GM12878 (cell line): ENCODE measurements at regions not wholly inside any gene's neighbourhood (a gene's known extent, or its start where the extent isn't known, plus 50 kb on each side); places are given as distances from the start of the nearest gene placed in this dataset.

Experiments
- ATAC-seq: fragments of 200-7000 bp; cut with Tn5 transposase; 3 replicates; pipeline ENCODE4 v1.9.1; 2020; ENCODE audit warnings: mild to moderate bottlenecking, moderate library complexity
- BruUV-seq: library from RNA; stranded (reverse); fragments of 400-500 nt; replicated peaks from 2 replicates; lab custom pipeline; 2021; lab: Mats Ljungman, UMichigan
- CTCF ChIA-PET: fragments of 300-600 bp; sonication (Branson Sonifier 250); formaldehyde crosslinking; extraction: SDS; loops from one replicate; lab custom pipeline; 2021; ENCODE audit warnings: inconsistent platforms; lab: Yijun Ruan, JAX
- POLR2A ChIA-PET: fragments of 350-600 bp; formaldehyde crosslinking; extraction: SDS; loops from one replicate; lab custom pipeline; 2021; ENCODE audit warnings: inconsistent platforms; lab: Charles Lee
- RAD21 ChIA-PET: fragments of 300-600 bp; sonication (Branson Sonifier 250); formaldehyde crosslinking; loops from one replicate; lab custom pipeline; 2023; ENCODE audit warnings: antibody characterized with exemption; ENCODE audit not compliant: unreplicated experiment; lab: Charles Lee
- SMC1A ChIA-PET: fragments of 300-600 bp; sonication (Branson Sonifier 250); formaldehyde crosslinking; loops from one replicate; lab custom pipeline; 2023; ENCODE audit not compliant: unreplicated experiment, uncharacterized antibody; lab: Charles Lee
- DNase-seq: peaks from one replicate; pipeline ENCODE4 v3.0.0-alpha.2; 2011; ENCODE audit warnings: low read depth, low spot score
- FAIRE-seq: peaks from 3 replicates; lab custom pipeline; 2011; peaks lifted over from hg19 to GRCh38; lab: Jason Lieb, UNC
- H2AFZ ChIP-seq: 2 replicates; pipeline ENCODE4 v1.6.0; 2011; ENCODE audit warnings: low read depth, low read length, control low read depth; ENCODE audit not compliant: control insufficient read depth
- H3K27ac ChIP-seq: 2 replicates; pipeline ENCODE4 v1.5.1; 2011; ENCODE audit warnings: control low read depth; ENCODE audit not compliant: control insufficient read depth, insufficient read depth
- H3K27me3 ChIP-seq, 2 experiments: replicated peaks in 1 of 2; 2 replicates each; pipeline versions ENCODE4 v1.6.0 to v1.6.1; 2011; ENCODE audit warnings: low read length in 1 of 2; ENCODE audit not compliant: control insufficient read depth in 2 of 2, insufficient read depth in 2 of 2
- H3K36me3 ChIP-seq, 2 experiments: 2 replicates each; pipeline ENCODE4 v1.5.1; 2011; ENCODE audit warnings: low read length in 1 of 2; ENCODE audit not compliant: control insufficient read depth in 2 of 2, insufficient read depth in 2 of 2
- H3K4me1 ChIP-seq: 2 replicates; pipeline ENCODE4 v1.6.1; 2011; ENCODE audit warnings: mild to moderate bottlenecking, low read length, moderate library complexity, mixed read lengths; ENCODE audit not compliant: control insufficient read depth, insufficient read depth
- H3K4me2 ChIP-seq: 2 replicates; pipeline ENCODE4 v1.6.0; 2011; ENCODE audit warnings: control low read depth; ENCODE audit not compliant: control insufficient read depth, insufficient read depth
- H3K4me3 ChIP-seq: fragments of 200-600 bp; sonication (generic); 2 replicates; pipeline ENCODE4 v1.5.1; 2016
- H3K79me2 ChIP-seq: 2 replicates; pipeline ENCODE4 v1.6.0; 2011; ENCODE audit warnings: low read length; ENCODE audit not compliant: control insufficient read depth, insufficient read depth
- H3K9ac ChIP-seq: 2 replicates; pipeline ENCODE4 v1.8.0; 2011; ENCODE audit warnings: low read length, control low read depth, mixed read lengths; ENCODE audit not compliant: control insufficient read depth, insufficient read depth
- H3K9me3 ChIP-seq: replicated peaks from 3 replicates; pipeline ENCODE4 v1.5.1; 2011; ENCODE audit warnings: mild to moderate bottlenecking, low read length; ENCODE audit not compliant: control insufficient read depth, insufficient read depth
- H4K20me1 ChIP-seq: 2 replicates; pipeline ENCODE4 v1.6.0; 2011; ENCODE audit not compliant: control insufficient read depth, insufficient read depth
- ASH2L ChIP-seq: fragments of 300-600, 200-600 bp; sonication (generic); IDR thresholded peaks from 2 replicates; pipeline ENCODE4 v1.6.1; 2017; ENCODE audit warnings: low read depth, mild to moderate bottlenecking, borderline replicate concordance
- CBX5 ChIP-seq: sonication (generic); IDR thresholded peaks from 2 replicates; pipeline ENCODE4 v1.6.1; 2016; ENCODE audit warnings: low read depth, moderate library complexity, mild to moderate bottlenecking, inconsistent platforms
- CHD4 ChIP-seq: fragments of 200-600 bp; sonication (generic); IDR thresholded peaks from 2 replicates; pipeline ENCODE4 v1.6.1; 2016; ENCODE audit warnings: mild to moderate bottlenecking
- KAT2A ChIP-seq: conservative IDR thresholded peaks from 2 replicates; pipeline ENCODE4 v1.6.1; 2011; ENCODE audit warnings: low read depth, low read length; ENCODE audit not compliant: control insufficient read depth
- MEF2A ChIP-seq: IDR thresholded peaks from 2 replicates; pipeline ENCODE4 v1.6.1; 2011; ENCODE audit warnings: low read depth, mild to moderate bottlenecking, low read length, moderate library complexity; ENCODE audit not compliant: insufficient read depth
- NBN ChIP-seq: fragments of 450-650 bp; IDR thresholded peaks from 2 replicates; pipeline ENCODE4 v1.6.1; 2016
- NFYA ChIP-seq: IDR thresholded peaks from 2 replicates; pipeline ENCODE4 v1.6.1; 2011; ENCODE audit warnings: low read depth, mild to moderate bottlenecking, low read length, improper control_type of control experiment, borderline replicate concordance
- POLR2AphosphoS2 ChIP-seq: IDR thresholded peaks from 2 replicates; pipeline ENCODE4 v1.6.1; 2011; ENCODE audit warnings: low read depth, mild to moderate bottlenecking, low read length, improper control_type of control experiment, moderate library complexity
- SMAD1 ChIP-seq: fragments of 450-650 bp; IDR thresholded peaks from 2 replicates; pipeline ENCODE4 v1.6.1; 2018; ENCODE audit warnings: mild to moderate bottlenecking, low read depth; ENCODE audit not compliant: partially characterized antibody
- SUZ12 ChIP-seq: fragments of 200-600 bp; sonication (generic); IDR thresholded peaks from one replicate; pipeline ENCODE4 v1.6.1; 2018; ENCODE audit warnings: antibody characterized with exemption, mild to moderate bottlenecking; ENCODE audit not compliant: unreplicated experiment
- USF1 ChIP-seq: IDR thresholded peaks from 2 replicates; pipeline ENCODE4 v1.6.1; 2011; ENCODE audit warnings: borderline replicate concordance, low read depth, mild to moderate bottlenecking, moderate library complexity, mixed read lengths, low read length; ENCODE audit not compliant: insufficient read depth; ENCODE audit errors: extremely low read length
- ZNF384 ChIP-seq: IDR thresholded peaks from 2 replicates; pipeline ENCODE4 v1.6.1; 2012; ENCODE audit warnings: low read depth, mild to moderate bottlenecking, low read length, improper control_type of control experiment, borderline replicate concordance
- WGBS: methylation state at CpG from one replicate; pipeline ENCODE4 v1.1.6; 2016; ENCODE audit warnings: low lambda C conversion rate; ENCODE audit not compliant: insufficient replicate concordance, insufficient coverage; ENCODE audit errors: missing lambda C conversion rate; 5-methylcytosine and 5-hydroxymethylcytosine counted together
- in situ Hi-C: fragments of 300-500 bp; cut with MboI; formaldehyde crosslinking; loops from 9 replicates; pipeline ENCODE4 v1.14.3; 2018; ENCODE audit warnings: mixed read lengths
- intact Hi-C: fragments of 100-400 bp; cut with micrococcal nuclease; formaldehyde crosslinking; loops from one replicate; pipeline ENCODE4 v1.14.2; 2022; ENCODE audit not compliant: unreplicated experiment
- TF ChIP-seq, protein P1 (sequence below): fragments of 450-650 bp; IDR thresholded peaks from 2 replicates; pipeline ENCODE4 v1.6.1; 2017; ENCODE audit warnings: mild to moderate bottlenecking, low read depth, inconsistent platforms; ENCODE audit not compliant: poor library complexity, severe bottlenecking
- TF ChIP-seq, protein P2 (sequence below): IDR thresholded peaks from 2 replicates; pipeline ENCODE4 v1.6.1; 2012; ENCODE audit warnings: low read depth, low read length, improper control_type of control experiment

- Histone ChIP-seq H3K27ac (no peak overlapping the region), H3K4me2 (no peak overlapping the region), H3K9ac (no peak overlapping the region), H2AFZ (no peak overlapping the region), H3K36me3 (no peaks in the 10 kb centered on the region), H3K79me2 (no peaks in the 10 kb centered on the region), H3K9me3 (no peaks in the 10 kb centered on the region), H3K4me1 (no peaks in the 10 kb centered on the region), H3K4me3 (no peak overlapping the region), H3K27me3 (no peaks in the 10 kb centered on the region; a peak in 1 of 4 replicates), H4K20me1 (no peaks in the 10 kb centered on the region)
- intact Hi-C loops (no loop called here), in situ Hi-C loops (no loop called here)
- FAIRE-seq, result no peak
- ChIA-PET SMC1A (no interaction called here), POLR2A (no interaction called here), RAD21 (no interaction called here), CTCF (no interaction called here)
- no TSS peak for BruUV-seq
- TF ChIP-seq, protein P1, sequence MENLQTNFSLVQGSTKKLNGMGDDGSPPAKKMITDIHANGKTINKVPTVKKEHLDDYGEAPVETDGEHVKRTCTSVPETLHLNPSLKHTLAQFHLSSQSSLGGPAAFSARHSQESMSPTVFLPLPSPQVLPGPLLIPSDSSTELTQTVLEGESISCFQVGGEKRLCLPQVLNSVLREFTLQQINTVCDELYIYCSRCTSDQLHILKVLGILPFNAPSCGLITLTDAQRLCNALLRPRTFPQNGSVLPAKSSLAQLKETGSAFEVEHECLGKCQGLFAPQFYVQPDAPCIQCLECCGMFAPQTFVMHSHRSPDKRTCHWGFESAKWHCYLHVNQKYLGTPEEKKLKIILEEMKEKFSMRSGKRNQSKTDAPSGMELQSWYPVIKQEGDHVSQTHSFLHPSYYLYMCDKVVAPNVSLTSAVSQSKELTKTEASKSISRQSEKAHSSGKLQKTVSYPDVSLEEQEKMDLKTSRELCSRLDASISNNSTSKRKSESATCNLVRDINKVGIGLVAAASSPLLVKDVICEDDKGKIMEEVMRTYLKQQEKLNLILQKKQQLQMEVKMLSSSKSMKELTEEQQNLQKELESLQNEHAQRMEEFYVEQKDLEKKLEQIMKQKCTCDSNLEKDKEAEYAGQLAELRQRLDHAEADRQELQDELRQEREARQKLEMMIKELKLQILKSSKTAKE, result no peak
- ATAC-seq, result no peak
- WGBS, result 23% methylated on average over 6 of the region's 6 CpGs
- DNase-seq, result no peak
Measured at GRCh38 chr14:81716953-81717352, 183.3 kb upstream of the SEL1L start.

- ChIA-PET CTCF (interaction anchor here (0.6 kb wide), 1 partner anchor 12 kb away, joined by 3 read pairs; no protein-coding TSS in a partner anchor), RAD21 (no interaction called here), SMC1A (interaction anchor here (0.7 kb wide), 1 partner anchor 96 kb away, joined by 3 read pairs; no protein-coding TSS in a partner anchor), POLR2A (no interaction called here)
- Histone ChIP-seq H3K36me3 (no peaks in the 10 kb centered on the region), H3K27ac (no peak overlapping the region), H3K9ac (no peak overlapping the region), H4K20me1 (no peaks in the 10 kb centered on the region), H3K27me3 (no peaks in the 10 kb centered on the region), H3K9me3 (no peaks in the 10 kb centered on the region), H2AFZ (no peak overlapping the region), H3K4me2 (no peak overlapping the region), H3K4me3 (no peak overlapping the region), H3K4me1 (no peaks in the 10 kb centered on the region), H3K79me2 (no peaks in the 10 kb centered on the region)
- DNase-seq (no peak), FAIRE-seq (no peak), ATAC-seq (no peak)
- WGBS, result 4% methylated on average over 2 of the region's 2 CpGs
- in situ Hi-C loops, result no loop called here
- BruUV-seq, result no TSS peak
- intact Hi-C loops, result no loop called here
- TF ChIP-seq POLR2AphosphoS2 (no peak), ZNF384 (no peak), SMAD1 (no peak), USF1 (no peak), SUZ12 (no peak), CBX5 (no peak), KAT2A (no peak), NBN (no peak), CHD4 (no peak), NFYA (no peak), ASH2L (no peak), MEF2A (no peak)
- TF ChIP-seq, protein P2, sequence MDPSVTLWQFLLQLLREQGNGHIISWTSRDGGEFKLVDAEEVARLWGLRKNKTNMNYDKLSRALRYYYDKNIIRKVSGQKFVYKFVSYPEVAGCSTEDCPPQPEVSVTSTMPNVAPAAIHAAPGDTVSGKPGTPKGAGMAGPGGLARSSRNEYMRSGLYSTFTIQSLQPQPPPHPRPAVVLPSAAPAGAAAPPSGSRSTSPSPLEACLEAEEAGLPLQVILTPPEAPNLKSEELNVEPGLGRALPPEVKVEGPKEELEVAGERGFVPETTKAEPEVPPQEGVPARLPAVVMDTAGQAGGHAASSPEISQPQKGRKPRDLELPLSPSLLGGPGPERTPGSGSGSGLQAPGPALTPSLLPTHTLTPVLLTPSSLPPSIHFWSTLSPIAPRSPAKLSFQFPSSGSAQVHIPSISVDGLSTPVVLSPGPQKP, result no peak
Measured at GRCh38 chr14:81723956-81724355, 190.3 kb upstream of the SEL1L start.
